HFFc6 (cell line): ENCODE measurements at regions not wholly inside any gene's neighbourhood (a gene's known extent, or its start where the extent isn't known, plus 50 kb on each side); places are given as distances from the start of the nearest gene placed in this dataset.
A peak's percentile ranks its signal among the peaks of the same experiment; 100 is the strongest.
"Not testable (repeated sequence)": the region's sequence is repeated elsewhere in the genome, so short reads cannot be mapped to it uniquely, and the experiment has no call there.

Experiments
- DNase-seq: peaks from one replicate; pipeline ENCODE4 v3.0.0-alpha.2; 2018
- H3K27ac Mint-ChIP-seq: 2 replicates; pipeline ENCODE4 v1.8.0; 2020; ENCODE audit warnings: mild to moderate bottlenecking, mixed read lengths
- H3K27me3 Mint-ChIP-seq: 2 replicates; pipeline ENCODE4 v1.8.0; 2021; ENCODE audit warnings: mild to moderate bottlenecking, moderate library complexity, mixed read lengths; ENCODE audit not compliant: insufficient read depth
- H3K36me3 Mint-ChIP-seq: 2 replicates; pipeline ENCODE4 v1.8.0; 2021; ENCODE audit warnings: low read depth, mixed read lengths
- H3K4me1 Mint-ChIP-seq: 2 replicates; pipeline ENCODE4 v1.8.0; 2020; ENCODE audit warnings: low read depth, mixed read lengths
- H3K4me3 Mint-ChIP-seq: 2 replicates; pipeline ENCODE4 v1.8.0; 2020; ENCODE audit warnings: mild to moderate bottlenecking, moderate library complexity, mixed read lengths
- H3K9me3 Mint-ChIP-seq: 2 replicates; pipeline ENCODE4 v1.8.0; 2020; ENCODE audit warnings: mild to moderate bottlenecking, mixed read lengths
- TF ChIP-seq, protein P1 (sequence below): fragments of 200-600 bp; sonication (generic); IDR thresholded peaks from 2 replicates; pipeline ENCODE4 v1.5.0; 2021; ENCODE audit warnings: antibody characterized with exemption, mild to moderate bottlenecking

DNA sequence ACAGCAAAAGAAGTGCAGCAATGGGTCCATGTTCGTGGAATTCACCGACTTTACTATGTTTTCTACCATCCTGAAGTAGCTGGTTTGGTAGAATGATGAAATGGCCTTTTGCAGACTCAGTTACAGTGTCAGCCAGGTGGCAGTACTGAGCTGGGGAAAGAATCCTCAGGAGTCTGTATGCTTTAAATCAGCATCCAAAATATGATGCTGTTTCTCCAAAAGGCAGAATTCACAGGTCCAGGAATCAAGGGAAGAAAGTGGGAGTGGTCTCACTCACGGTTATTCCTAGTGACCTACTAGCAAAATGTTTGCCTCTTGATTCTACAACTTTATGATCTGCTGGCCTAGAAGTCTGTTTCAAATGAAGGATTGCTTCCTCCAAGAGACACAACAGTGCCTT, 287.1 kb downstream of the SPATA31A6 start:
- H3K27ac Mint-ChIP-seq, H3K4me3 Mint-ChIP-seq, H3K4me1 Mint-ChIP-seq, DNase-seq, H3K36me3 Mint-ChIP-seq, H3K27me3 Mint-ChIP-seq, H3K9me3 Mint-ChIP-seq: not testable (repeated sequence)
- TF ChIP-seq, protein P1, sequence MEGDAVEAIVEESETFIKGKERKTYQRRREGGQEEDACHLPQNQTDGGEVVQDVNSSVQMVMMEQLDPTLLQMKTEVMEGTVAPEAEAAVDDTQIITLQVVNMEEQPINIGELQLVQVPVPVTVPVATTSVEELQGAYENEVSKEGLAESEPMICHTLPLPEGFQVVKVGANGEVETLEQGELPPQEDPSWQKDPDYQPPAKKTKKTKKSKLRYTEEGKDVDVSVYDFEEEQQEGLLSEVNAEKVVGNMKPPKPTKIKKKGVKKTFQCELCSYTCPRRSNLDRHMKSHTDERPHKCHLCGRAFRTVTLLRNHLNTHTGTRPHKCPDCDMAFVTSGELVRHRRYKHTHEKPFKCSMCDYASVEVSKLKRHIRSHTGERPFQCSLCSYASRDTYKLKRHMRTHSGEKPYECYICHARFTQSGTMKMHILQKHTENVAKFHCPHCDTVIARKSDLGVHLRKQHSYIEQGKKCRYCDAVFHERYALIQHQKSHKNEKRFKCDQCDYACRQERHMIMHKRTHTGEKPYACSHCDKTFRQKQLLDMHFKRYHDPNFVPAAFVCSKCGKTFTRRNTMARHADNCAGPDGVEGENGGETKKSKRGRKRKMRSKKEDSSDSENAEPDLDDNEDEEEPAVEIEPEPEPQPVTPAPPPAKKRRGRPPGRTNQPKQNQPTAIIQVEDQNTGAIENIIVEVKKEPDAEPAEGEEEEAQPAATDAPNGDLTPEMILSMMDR, result peak; percentile 69; the same call in 1 of the 2 replicates

DNA sequence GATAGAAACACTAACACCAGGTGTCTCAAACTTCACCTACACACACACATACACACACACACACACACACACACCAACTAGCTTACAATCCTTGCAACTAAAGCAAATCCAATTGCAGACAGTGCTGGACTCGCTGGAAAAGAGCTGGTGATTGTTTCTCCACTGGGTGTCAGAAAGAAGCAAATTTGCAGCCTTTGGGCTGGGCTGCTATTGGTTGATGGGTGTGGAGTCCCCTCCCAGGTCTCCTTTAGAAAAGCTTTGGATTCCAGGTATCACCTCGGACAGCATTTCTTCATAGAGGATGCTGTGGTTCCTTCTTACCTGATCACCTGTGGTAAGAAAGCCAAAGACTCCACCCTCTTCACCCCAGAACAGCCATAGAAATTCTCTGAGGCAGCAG, 307.5 kb downstream of the SPATA31A6 start:
- not testable (repeated sequence) for H3K9me3 Mint-ChIP-seq, H3K4me3 Mint-ChIP-seq, H3K27me3 Mint-ChIP-seq, H3K36me3 Mint-ChIP-seq, DNase-seq, H3K27ac Mint-ChIP-seq, H3K4me1 Mint-ChIP-seq

DNA sequence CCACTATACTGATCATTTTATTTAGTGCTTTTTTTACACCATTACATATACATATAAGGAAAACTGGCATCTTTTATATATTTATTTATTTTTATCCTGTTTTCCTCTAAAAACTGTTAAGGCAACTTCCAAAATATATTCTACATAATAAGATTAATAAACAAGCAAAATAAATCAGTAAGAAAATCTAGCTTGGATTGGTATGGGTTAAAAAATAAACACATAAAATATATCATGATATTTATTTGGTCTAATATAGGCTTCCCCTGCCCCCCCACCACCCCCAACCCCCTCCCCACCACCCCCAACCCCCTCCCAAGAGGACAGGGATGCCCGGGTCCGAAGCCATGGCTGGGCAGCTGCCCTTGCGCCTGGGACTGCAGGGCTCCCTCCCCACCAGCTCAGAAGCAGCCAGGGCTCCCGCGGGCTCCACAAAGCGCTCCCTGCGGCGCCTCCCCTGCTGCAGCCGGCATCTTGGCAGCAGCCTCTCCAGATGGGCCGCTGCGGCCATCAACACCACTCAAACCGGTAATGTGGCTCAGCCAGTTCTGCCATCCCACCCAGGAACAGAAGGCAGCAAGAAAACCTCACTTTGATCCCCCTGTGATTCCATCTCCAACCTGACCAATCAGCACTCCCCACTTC, 319.3 kb downstream of the SPATA31A6 start:
- not testable (repeated sequence) for H3K27me3 Mint-ChIP-seq, H3K27ac Mint-ChIP-seq, H3K4me1 Mint-ChIP-seq, DNase-seq, H3K4me3 Mint-ChIP-seq, H3K36me3 Mint-ChIP-seq, H3K9me3 Mint-ChIP-seq

DNA sequence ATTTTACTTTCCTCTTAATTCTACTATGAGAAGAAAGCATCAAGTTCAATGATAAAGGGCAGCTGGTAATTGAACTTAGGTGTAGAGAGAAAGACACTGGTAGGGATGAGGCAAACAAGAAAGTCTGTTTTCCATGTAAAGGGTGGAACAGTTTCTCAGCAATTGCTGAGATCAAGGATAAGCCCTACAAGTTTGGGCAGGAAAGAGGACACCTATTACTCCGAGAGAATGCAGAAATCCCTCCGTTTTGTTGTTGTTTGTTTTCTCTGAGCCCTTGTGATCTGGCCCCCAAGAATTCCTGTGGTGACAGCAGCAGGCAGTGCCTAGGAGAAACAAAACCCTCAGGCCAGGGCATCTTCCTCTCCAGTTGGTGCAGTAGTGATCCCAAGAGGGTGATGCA, 324.7 kb downstream of the SPATA31A6 start:
- H3K36me3 Mint-ChIP-seq, H3K9me3 Mint-ChIP-seq, H3K27me3 Mint-ChIP-seq, H3K27ac Mint-ChIP-seq, H3K4me3 Mint-ChIP-seq, H3K4me1 Mint-ChIP-seq, DNase-seq: not testable (repeated sequence)

DNA sequence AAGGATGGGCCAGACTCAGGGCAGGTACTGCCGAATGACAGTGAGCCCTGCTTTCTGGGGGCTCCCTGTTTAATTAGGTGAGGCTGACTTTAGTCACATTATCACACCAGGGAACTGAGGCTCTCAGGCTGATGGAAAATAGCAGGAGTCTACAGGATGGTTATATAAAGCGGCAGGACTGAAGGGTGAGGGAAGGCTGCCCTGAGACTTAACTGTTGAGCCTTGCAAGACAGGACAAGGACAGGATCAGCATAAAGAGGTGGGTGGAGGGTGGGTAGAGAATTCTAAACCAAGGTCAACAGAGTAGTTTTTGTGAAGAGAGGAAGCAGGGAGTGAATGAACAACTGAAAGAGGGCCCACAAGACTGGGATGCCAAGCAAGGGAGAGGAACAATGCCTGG, 330.1 kb downstream of the SPATA31A6 start:
- H3K27me3 Mint-ChIP-seq, H3K9me3 Mint-ChIP-seq, H3K4me3 Mint-ChIP-seq, H3K4me1 Mint-ChIP-seq, H3K27ac Mint-ChIP-seq, H3K36me3 Mint-ChIP-seq, DNase-seq: not testable (repeated sequence)

DNA sequence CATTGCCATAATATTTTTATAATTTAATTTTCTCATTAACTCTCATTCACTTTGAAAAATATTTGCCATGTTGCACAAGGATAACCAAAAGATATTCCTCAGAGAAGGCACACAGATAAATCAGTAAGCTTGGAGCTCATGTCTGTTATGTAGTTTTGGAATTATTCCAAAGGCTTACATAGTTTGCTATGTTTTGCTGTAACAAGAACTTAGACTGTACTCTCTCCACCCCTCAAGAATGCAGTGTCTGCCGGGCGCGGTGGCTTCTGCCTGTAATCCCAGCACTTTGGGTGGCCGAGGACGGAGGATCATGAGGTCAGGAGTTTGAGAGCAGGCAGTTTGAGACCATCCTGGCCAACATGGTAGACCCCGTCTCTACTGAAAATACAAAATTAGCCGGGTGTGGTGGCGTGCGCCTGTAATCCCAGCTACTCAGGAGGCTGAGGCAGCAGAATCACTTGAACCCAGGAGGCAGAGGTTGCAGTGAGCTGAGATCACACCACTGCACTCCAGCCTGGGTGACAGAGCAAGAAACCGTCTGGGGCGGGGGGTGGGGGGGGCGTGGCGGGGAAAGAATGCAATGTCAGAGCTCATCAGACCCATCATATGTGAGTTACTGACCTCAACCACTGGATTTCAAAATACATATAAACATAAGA, 351.0 kb downstream of the SPATA31A6 start:
- not testable (repeated sequence) for H3K36me3 Mint-ChIP-seq, H3K27ac Mint-ChIP-seq, H3K4me3 Mint-ChIP-seq, H3K4me1 Mint-ChIP-seq, H3K27me3 Mint-ChIP-seq, H3K9me3 Mint-ChIP-seq
- peak; percentile 0 for DNase-seq

DNA sequence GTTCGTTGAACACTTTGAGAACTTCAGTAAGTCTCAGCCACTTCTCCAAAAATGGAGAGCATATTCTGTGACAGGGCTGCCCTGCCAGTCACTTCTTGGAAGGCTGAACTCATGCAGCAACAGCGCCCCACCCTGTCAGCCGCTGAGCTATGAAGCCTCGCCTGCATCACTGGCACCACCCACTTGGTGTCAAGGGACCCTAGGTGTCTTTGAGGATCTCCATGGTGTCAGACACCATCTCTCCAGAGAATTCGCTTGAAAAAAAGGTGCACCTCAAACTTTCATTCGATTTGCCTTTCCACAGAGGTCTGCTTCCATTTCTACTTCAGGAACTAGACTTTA, 351.5 kb downstream of the SPATA31A6 start:
- H3K36me3 Mint-ChIP-seq, H3K4me1 Mint-ChIP-seq, H3K4me3 Mint-ChIP-seq, H3K9me3 Mint-ChIP-seq, H3K27ac Mint-ChIP-seq, H3K27me3 Mint-ChIP-seq: not testable (repeated sequence)
- DNase-seq, result peak; percentile 21

DNA sequence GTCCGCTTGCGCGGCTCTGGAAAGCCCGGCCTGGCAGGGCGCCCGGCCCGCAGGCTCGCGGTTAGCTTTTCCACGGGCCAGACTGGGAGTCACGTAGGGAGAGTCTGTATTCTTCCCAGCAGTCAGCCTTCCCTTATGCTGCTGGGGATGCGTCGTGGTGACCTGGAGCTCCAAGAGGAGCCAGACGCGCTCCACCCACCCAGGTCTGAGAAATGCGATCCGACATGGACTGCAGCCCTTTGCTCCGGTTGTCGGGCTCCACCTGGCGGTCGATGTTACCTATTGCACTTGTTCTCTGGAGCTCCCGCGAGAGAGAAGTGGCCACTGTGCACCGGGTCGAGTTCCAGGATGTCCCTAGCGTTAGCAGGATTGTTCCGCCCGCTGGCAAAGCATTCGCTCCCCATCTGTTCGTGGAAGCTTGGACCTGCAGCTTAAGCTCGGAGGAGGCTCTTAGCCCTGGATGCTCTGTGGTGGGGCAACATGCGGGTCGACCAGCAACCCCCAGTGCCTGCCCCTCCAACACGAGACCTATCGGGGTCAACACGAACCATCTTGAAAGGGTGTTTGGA, 367.4 kb downstream of the SPATA31A6 start:
- not testable (repeated sequence) for H3K36me3 Mint-ChIP-seq, H3K27ac Mint-ChIP-seq, DNase-seq, H3K27me3 Mint-ChIP-seq, H3K9me3 Mint-ChIP-seq, H3K4me1 Mint-ChIP-seq, H3K4me3 Mint-ChIP-seq
- TF ChIP-seq, protein P1, result peak; percentile 55

DNA sequence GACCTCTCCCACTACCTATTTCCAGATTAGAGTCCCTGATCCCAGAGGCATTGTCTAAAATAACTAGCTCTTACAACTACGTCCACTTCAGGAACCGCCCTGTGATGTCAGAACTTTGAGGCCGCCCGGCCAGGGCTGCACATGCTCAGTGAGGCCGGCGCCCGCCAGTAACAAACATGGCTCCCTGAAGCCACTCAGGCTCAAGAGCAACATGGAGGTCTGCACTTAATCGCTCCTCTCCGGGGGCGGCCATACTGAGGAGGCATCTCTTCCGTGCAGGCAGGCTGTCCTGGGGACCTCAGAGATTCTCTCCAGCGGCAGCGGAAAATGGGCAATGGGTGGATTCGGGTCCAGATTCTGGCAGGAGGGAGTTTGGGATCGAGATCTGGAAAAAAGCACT, 385.1 kb downstream of the SPATA31A6 start:
- not testable (repeated sequence) for DNase-seq, H3K36me3 Mint-ChIP-seq, H3K27ac Mint-ChIP-seq, H3K4me3 Mint-ChIP-seq, H3K27me3 Mint-ChIP-seq, H3K4me1 Mint-ChIP-seq, H3K9me3 Mint-ChIP-seq

DNA sequence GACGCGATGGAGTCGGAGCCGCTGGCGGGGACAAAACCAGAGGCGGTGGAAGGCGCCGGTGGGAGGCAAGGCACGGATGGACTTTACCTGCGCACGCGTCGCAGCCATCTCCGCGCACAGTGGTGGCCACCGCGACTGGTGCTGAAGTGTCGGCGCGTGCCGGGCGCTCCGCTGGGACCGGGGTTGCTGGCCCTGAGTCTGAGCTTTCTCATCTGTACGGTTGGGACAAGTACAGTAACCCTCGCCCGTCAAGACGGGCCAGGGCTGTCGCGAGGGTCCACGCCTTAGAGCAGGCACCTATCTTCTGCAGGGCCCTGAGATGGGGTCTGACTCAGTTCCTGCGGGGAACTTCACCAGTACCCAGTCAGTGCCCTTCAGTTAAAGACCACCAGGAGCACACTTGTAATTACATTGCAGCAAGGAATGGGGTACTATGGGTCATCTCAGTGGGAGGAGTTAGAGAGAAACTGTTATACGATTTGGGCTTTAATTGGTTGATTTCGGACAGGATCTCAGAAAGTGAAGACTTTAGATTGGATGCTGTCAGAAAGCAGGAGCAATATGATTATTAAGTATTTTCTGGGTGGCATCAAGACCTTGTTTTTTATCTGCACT, 385.6 kb downstream of the SPATA31A6 start:
- not testable (repeated sequence) for H3K4me3 Mint-ChIP-seq, H3K27ac Mint-ChIP-seq, H3K4me1 Mint-ChIP-seq, DNase-seq, H3K9me3 Mint-ChIP-seq, H3K27me3 Mint-ChIP-seq, H3K36me3 Mint-ChIP-seq

DNA sequence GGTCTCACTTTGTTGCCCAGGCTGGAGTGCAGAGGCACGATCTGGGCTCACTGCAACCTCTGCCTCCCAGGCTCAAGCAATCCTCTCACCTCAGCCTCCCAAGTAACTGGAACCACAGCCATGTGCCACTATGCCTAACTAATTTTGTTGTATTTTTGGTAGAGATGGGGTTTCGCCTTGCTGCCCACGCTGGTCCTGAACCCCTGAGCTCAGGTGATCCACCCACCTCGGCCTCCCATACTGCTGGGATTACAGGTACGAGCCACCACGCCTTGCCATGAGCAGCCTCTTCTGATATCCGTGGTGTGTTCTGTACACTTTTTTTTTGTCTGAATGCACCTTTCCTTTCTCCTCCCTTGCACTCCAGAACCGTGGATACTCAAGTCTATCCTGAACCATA, 394.4 kb downstream of the SPATA31A6 start:
- H3K9me3 Mint-ChIP-seq, H3K4me3 Mint-ChIP-seq, H3K4me1 Mint-ChIP-seq, DNase-seq, H3K27ac Mint-ChIP-seq, H3K36me3 Mint-ChIP-seq, H3K27me3 Mint-ChIP-seq: not testable (repeated sequence)
